ENCODE measurements at regions not wholly inside any gene's neighbourhood (a gene's known extent, or its start where the extent isn't known, plus 50 kb on each side); places are given as distances from the start of the nearest gene placed in this dataset.

DNA sequence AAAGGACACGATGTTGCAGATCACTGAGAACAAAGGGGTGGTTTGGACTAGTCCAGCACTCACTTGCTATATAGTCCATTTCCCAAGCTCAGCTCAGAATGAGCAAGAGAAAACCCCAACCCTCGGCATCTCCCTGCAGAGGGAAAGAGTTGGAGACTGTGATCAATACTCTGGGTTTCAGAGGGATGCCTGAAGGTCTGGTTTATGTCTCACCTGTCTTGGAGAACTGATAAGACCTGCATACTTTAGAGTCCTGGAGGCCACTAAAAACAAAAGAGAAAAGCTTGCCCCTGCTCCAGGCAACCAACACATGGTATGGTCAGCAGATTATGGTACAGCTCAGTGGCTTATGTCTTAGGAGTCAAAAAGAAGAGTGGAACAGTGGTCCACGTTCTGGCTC is 1006.9 kb downstream of the CDH9 start:
- no peak for DNase-seq (ENCODE audit: low spot score)
- Mint-ChIP-seq H3K36me3 (ENCODE audit: low read depth, unreplicated experiment) (no peaks in the 10 kb centered on the region), H3K27ac (ENCODE audit: unreplicated experiment) (no peak overlapping the region)

DNA sequence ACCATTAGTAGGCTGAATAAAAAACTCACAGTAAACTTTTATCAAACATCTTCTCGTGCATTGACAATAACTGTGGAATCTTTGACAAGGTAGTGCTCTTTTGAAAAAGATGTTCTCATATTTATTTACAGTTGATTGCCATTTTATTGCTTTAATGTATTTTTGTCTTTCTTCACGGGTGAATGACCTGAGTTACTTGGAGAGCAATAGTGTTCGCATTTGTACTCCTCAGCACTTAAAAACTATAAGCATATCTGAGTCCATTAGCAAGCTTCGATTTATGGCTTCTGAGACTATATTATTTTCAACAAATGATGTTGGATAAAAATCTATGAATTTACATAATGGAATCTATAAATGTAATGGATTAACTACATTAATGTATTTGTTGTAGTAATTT is 1012.3 kb downstream of the CDH9 start:
- no peak overlapping the region for H3K27ac Mint-ChIP-seq (ENCODE audit: unreplicated experiment)
- H3K27me3 Mint-ChIP-seq (ENCODE audit: unreplicated experiment) = peaks cover 2% of the 10 kb centered on the region
- TF ChIP-seq, protein P1, sequence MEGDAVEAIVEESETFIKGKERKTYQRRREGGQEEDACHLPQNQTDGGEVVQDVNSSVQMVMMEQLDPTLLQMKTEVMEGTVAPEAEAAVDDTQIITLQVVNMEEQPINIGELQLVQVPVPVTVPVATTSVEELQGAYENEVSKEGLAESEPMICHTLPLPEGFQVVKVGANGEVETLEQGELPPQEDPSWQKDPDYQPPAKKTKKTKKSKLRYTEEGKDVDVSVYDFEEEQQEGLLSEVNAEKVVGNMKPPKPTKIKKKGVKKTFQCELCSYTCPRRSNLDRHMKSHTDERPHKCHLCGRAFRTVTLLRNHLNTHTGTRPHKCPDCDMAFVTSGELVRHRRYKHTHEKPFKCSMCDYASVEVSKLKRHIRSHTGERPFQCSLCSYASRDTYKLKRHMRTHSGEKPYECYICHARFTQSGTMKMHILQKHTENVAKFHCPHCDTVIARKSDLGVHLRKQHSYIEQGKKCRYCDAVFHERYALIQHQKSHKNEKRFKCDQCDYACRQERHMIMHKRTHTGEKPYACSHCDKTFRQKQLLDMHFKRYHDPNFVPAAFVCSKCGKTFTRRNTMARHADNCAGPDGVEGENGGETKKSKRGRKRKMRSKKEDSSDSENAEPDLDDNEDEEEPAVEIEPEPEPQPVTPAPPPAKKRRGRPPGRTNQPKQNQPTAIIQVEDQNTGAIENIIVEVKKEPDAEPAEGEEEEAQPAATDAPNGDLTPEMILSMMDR (IDR thresholded peaks at IDR 0.05; ENCODE audit: unreplicated experiment) = no peak
- no peaks in the 10 kb centered on the region for H3K4me1 Mint-ChIP-seq (ENCODE audit: unreplicated experiment)
- no peak for DNase-seq (ENCODE audit: low spot score)
- H3K36me3 Mint-ChIP-seq (ENCODE audit: low read depth, unreplicated experiment) = no peaks in the 10 kb centered on the region
- H3K4me3 Mint-ChIP-seq (ENCODE audit: unreplicated experiment) = no peak overlapping the region
- no peaks in the 10 kb centered on the region for H3K9me3 Mint-ChIP-seq (ENCODE audit: unreplicated experiment)

More for the DNA sequence above, 1006.9 kb downstream of the CDH9 start:
- H3K9me3 Mint-ChIP-seq (ENCODE audit: unreplicated experiment) = no peaks in the 10 kb centered on the region
- H3K27me3 Mint-ChIP-seq (ENCODE audit: unreplicated experiment) = peaks cover 4% of the 10 kb centered on the region
- no peaks in the 10 kb centered on the region for H3K4me1 Mint-ChIP-seq (ENCODE audit: unreplicated experiment)
- TF ChIP-seq, protein P1 (IDR thresholded peaks at IDR 0.05; ENCODE audit: unreplicated experiment) = no peak
- H3K4me3 Mint-ChIP-seq (ENCODE audit: unreplicated experiment) = no peak overlapping the region

DNA sequence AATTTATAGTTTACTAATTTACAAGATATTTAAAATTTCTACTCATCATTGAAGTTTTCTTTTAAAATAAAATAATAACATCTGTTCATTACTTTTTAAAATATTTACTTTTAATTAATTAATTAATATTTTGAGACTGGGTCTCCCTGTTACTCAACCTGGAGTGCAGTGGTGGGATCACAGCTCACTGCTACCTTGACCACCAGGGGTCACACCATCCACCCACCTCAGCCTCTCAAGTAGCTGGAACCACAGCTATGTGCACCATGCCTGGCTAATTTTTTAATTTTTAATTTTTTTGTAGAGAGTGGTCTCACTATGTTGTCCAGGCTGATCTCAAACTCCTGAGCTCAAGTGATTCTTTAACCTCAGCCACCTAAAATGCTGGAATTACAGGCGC is 1013.6 kb downstream of the CDH9 start:
- H3K27ac Mint-ChIP-seq (ENCODE audit: unreplicated experiment) = no peak overlapping the region
- no peaks in the 10 kb centered on the region for H3K27me3 Mint-ChIP-seq (ENCODE audit: unreplicated experiment)
- no peaks in the 10 kb centered on the region for H3K36me3 Mint-ChIP-seq (ENCODE audit: low read depth, unreplicated experiment)
- TF ChIP-seq, protein P1 (IDR thresholded peaks at IDR 0.05; ENCODE audit: unreplicated experiment) = peak; percentile 66
- H3K4me3 Mint-ChIP-seq (ENCODE audit: unreplicated experiment) = no peak overlapping the region
- DNase-seq (ENCODE audit: low spot score) = peak; percentile 50
- H3K9me3 Mint-ChIP-seq (ENCODE audit: unreplicated experiment) = no peaks in the 10 kb centered on the region
- no peaks in the 10 kb centered on the region for H3K4me1 Mint-ChIP-seq (ENCODE audit: unreplicated experiment)

DNA sequence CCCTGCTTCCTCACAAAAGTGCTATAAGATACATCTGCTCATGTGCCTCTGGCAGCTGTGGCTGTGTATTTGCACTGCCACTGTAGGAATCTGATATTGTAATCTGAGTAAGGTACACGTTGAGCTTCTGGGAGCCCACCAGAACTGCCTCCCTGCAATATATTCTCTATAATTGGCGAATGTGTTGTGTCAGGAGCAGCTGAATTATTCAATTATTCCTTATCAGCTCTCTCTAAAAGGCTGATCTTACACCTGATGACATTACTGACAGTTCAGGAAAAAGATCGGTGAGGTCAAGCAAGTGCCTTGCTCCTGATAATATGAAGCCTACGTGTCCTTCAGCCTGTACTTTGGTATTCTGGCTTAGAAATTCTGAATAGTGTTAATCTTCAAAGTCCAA is 1015.0 kb downstream of the CDH9 start:
- TF ChIP-seq, protein P1 (IDR thresholded peaks at IDR 0.05; ENCODE audit: unreplicated experiment) = no peak
- no peak for DNase-seq (ENCODE audit: low spot score)
- no peaks in the 10 kb centered on the region for H3K27me3 Mint-ChIP-seq (ENCODE audit: unreplicated experiment)
- no peak overlapping the region for H3K27ac Mint-ChIP-seq (ENCODE audit: unreplicated experiment)
- H3K9me3 Mint-ChIP-seq (ENCODE audit: unreplicated experiment) = no peaks in the 10 kb centered on the region
- H3K4me3 Mint-ChIP-seq (ENCODE audit: unreplicated experiment) = no peak overlapping the region
- H3K4me1 Mint-ChIP-seq (ENCODE audit: unreplicated experiment) = no peaks in the 10 kb centered on the region
- H3K36me3 Mint-ChIP-seq (ENCODE audit: low read depth, unreplicated experiment) = no peaks in the 10 kb centered on the region

DNA sequence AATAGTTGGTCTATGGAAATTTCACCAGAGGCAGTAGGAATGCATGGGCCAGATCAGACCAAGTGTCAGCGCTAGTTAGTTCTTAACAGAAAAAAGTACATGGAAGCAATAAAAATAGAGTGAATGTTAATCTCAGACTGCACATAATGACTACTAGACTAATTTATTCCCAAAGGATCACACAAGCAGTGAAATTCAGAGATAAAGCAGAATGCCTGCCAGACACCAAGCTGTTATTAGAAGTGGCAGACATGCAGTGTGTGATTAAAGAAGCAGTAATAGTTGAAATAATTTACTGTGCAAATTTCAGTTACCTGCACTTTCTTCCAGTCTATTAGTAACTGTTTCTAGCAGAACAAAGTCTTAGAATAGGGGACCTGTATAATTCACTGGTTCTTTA is 1024.2 kb downstream of the CDH9 start:
- no peak for DNase-seq (ENCODE audit: low spot score)
- H3K9me3 Mint-ChIP-seq (ENCODE audit: unreplicated experiment) = no peaks in the 10 kb centered on the region
- no peak overlapping the region for H3K4me3 Mint-ChIP-seq (ENCODE audit: unreplicated experiment)
- no peaks in the 10 kb centered on the region for H3K36me3 Mint-ChIP-seq (ENCODE audit: low read depth, unreplicated experiment)
- no peak overlapping the region for H3K27ac Mint-ChIP-seq (ENCODE audit: unreplicated experiment)
- no peaks in the 10 kb centered on the region for H3K4me1 Mint-ChIP-seq (ENCODE audit: unreplicated experiment)
- TF ChIP-seq, protein P1 (IDR thresholded peaks at IDR 0.05; ENCODE audit: unreplicated experiment) = no peak
- no peaks in the 10 kb centered on the region for H3K27me3 Mint-ChIP-seq (ENCODE audit: unreplicated experiment)

Measured in endothelial cell (in vitro differentiated cells).